Activated naive CD4-positive, alpha-beta T cell treated with anti-CD3 and anti-CD28 coated beads, Interleukin-2, amount 50 U/mL, for 16 hours (primary cell): ENCODE measurements at regions not wholly inside any gene's neighbourhood (a gene's known extent, or its start where the extent isn't known, plus 50 kb on each side); places are given as distances from the start of the nearest gene placed in this dataset.
"Not testable (repeated sequence)": the region's sequence is repeated elsewhere in the genome, so short reads cannot be mapped to it uniquely, and the experiment has no call there.

ENCODE experiments used
- DNase-seq: peaks from one replicate; pipeline ENCODE4 v3.0.0-alpha.2; 2020

DNA sequence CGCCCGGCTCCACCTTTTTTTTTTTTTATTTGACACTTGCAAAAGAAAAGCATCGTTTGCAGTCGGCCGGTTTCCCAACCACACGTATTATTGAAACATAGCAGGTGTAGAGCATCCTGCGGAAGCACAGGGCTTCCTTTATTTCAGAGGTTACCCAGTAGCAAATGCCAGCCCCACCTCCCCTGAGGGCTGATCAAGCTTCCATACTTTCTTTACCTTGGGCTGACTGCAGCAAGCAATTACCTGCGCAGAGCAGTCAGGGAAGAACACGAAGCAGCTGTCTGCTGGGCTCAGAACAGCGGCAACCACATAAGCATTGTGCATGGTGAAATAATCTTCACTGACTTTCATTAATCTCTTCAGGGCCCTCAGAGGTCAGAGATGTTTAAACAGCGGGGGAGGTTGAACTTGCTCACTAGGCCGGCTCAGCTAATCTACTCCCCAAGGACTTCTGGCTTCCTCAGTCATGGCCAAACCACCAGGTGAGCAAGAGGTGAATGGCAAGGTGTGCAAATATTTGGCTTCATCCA is 784.7 kb upstream of the AUTS2 start:
- no peak for DNase-seq

- no peak for DNase-seq
These were observed 781.8 kb upstream of the AUTS2 start for GRCh38 chr7:68816491-68816890.

- no peak for DNase-seq
These were observed 778.0 kb upstream of the AUTS2 start for GRCh38 chr7:68820321-68820720.

DNA sequence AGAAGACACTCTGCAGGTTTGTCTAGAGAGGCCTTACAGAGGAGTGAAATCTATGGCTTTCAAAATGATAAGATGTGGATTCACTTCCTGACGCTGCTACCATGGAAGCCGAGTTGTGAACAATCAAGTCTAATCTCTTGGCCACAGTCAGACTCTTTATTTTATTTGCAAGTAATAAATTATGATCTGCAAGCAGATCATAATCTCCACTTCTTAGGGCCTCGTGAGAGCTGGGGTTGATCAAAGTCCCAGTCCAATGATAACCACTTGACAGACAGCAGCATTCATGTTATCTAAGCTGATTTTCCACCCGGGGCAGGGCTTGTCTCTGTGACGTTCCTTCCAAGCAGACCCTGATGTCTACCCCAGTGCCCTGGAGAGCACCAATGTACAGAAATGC is 776.4 kb upstream of the AUTS2 start:
- DNase-seq: no peak

DNA sequence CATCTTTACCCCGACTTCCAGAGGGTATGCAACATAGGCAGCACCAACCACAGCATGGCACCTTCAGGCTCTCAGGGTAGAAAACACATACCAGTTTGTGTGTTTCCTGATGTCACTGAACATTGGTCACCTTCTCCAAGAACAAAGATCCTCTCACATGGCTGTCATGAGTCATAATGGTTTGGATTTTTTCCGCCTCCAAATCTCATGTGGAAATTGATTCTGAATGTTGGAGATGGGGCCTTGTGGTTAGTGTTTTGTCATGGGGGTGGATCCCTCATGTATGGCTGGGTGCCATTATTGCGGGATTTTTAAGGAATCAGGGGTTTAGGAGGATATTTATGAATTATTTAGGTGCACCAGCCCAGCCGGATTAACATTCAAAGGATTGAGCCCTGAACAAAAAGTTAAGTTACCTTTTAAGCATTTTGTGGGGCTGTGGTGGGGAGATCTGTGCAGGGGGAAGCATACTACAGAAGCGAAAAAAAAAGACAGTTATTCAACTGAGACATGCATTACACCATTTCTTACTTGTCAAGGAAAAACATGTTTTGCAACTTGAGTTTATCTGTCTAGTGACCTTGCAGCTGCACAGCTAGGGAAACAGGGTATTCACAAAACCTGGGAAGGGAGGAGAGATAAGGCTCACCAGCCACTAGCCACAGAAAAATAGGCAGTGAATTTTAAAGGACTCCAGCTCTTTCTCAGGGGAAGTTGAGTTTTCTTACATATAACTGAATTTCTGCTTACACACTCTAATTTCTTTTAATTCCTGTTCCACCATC is 774.1 kb upstream of the AUTS2 start:
- no peak for DNase-seq

DNA sequence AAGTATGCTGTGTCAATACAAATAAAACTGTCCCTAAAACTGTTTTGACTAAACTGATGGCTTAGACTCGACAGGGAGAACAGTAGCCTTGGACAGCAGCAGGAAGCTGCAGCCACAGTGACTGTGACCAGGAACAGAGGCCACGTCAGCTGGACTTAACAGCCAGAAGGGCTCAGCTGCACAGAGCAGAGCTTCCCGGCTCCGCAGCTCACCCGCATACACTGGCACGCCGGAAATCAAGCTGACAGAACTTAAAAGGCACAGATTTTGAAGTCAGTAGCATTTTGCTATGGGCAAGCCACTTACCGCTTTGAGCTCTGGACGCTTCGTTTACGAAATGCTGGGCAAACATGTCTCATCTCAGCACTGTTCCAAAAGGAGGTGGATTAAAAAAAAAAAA is 769.7 kb upstream of the AUTS2 start:
- no peak for DNase-seq

- no peak for DNase-seq
These were observed 764.9 kb upstream of the AUTS2 start for GRCh38 chr7:68833422-68833821.

DNA sequence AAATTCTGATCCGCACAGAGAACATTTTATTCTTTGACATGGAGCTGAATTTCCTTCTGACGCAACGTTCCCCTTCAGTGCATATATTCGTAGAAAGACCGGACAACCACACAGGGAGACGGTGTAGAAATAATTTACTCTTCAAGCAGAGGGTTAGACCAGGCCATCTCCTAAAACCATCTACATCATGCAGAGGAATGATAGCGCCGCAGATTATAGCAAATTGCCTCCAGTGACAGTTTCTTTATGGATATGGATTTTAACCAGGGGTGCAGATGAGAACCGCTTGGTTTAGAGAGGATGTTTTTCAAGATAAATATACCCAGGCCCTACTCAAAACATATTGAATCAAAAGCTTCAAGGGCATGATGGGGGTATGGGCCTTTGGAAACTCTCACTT is 759.3 kb upstream of the AUTS2 start:
- no peak for DNase-seq

DNA sequence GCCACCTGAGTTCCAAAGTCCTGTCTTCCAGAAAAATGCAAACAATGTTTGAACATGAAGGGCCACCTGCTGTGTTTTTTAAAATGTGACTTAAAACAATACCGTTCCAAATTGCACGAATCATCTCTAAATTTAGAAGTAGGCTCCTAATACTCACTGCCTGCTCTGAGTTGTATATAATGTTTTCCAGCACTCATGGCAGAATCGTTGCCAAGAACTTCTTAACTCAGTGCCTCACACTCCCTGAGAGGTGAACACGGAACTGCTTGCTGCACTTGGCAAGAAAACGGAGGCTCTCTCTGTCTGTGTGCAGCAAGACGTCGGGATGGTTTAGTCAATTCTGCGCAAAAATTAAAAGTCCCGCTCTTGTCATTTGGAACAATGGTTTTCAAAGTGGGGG is 757.3 kb upstream of the AUTS2 start:
- DNase-seq: no peak

GRCh38 chr7:68843985-68844384 is 754.3 kb upstream of the AUTS2 start:
- not testable (repeated sequence) for DNase-seq

- no peak for DNase-seq
These were observed 751.4 kb upstream of the AUTS2 start for GRCh38 chr7:68846811-68847325.

DNA sequence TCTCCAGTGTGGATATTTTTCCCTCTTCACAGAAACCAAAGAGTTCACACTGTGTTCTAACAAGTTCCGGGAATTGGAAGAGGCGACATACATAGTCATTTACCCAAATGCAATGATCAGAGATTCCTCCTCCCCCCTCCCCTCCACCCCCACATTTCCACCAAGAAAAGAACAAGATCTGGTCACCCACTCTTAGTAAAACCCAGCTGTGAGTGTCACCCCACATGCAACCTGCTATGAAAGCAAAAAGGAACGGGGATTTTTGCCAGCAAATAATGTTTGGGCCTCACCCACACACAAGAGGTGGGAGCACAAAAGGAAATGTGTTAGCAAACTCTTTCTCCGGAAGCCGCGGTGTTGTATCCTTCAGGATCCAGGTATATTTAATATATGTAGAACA is 745.0 kb upstream of the AUTS2 start:
- DNase-seq: no peak

DNA sequence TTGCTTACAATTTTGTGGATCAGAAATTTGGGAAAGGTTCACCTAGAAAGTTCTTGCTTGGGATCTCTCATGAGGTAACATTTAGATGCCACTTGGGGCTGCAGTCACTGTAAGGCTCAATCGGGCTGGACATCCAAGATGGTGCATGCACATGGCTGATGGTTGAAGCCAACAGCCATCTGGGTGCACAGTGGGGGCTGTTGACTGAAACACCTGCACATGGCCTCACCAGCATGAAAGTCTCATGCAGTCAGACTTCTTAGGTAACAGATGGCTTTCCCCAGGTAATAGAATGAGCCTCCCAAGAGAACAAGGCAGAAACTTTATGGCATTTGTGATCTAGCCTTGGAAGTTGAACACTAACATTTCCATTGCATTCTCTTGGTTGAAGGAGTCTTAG is 740.7 kb upstream of the AUTS2 start:
- DNase-seq: no peak

- no peak for DNase-seq
These were observed 739.8 kb upstream of the AUTS2 start for GRCh38 chr7:68858497-68858896.

DNA sequence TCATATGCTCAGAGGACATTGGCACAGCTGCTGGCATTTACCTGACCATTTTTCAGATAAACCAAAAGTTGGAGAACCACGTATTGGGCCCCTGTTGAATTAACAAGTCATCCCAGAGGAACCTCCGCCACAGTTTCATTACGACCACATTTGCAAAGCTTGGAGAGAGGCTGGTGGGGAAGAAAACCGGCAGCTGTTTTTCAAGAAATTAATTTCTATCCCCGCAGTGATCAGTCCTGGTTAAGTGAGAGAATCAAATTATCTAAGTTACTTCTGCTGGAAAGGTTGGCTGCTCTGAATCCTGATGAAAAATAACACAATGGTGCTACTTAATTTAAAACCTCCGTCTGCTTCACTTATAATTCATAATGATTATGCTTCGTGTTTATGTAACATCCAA is 737.1 kb upstream of the AUTS2 start:
- DNase-seq: no peak

- no peak for DNase-seq
These were observed 736.0 kb upstream of the AUTS2 start for GRCh38 chr7:68862261-68862660.

- no peak for DNase-seq
These were observed 735.5 kb upstream of the AUTS2 start for GRCh38 chr7:68862736-68863135.

DNA sequence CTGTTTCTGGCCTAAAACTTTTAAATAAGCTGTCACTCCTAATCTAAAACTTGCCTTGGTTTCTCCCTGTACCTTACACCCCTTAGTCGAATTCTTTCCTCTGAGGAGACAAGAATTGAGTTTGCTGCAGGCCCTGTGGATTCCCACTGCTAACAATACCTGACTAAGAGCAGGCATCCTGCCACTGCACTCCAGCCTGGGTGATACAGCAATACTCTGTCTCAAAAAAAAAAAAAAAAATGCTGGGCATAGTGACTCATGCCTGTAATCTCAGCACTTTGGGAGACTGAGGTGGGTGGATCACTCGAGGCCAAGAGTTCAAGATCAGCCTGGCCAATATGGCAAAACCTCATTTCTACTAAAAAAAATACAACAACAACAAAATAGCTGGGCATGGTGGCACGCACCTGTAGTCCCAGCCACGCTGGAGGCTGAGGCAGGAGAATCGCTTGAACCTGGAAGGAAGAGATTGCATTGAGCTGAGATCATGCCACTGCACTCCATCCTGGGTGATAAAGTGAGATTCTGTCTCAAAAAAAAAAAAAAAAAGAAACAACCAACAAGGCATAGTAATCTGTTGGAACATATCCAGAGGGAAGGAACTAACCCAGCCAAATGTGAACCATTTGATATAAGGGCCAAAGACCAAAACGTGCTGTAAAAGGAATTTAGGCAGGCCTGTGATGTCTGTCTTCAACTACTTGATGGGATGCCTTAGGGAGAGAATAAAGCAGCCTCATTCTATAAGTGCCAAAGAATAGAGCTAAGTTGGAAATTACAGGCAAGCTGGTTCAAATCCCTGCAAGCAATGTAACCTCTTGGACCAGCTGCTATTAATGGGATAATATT is 732.7 kb upstream of the AUTS2 start:
- DNase-seq: no peak

- DNase-seq: no peak
These were observed 732.1 kb upstream of the AUTS2 start for GRCh38 chr7:68866200-68866570.

DNA sequence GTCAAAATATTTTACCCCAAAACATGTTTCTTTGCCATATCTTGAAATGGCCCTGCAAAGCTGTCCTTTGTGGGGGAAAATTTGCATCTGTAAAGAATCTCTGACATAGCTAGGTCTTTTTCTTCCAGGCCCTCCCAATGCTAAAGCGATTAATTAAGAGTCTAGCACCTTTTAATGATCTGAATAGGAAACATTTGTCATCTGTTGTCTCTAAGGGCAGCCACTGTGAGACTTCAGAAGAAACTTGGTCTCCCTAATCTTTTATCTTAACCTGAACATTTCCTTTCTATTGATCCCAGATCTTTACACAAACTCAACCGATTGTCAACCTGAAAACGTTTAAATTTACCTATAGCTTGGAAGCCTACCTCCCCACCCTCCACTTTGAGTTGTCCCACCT is 731.6 kb upstream of the AUTS2 start:
- DNase-seq: not testable (repeated sequence)

DNA sequence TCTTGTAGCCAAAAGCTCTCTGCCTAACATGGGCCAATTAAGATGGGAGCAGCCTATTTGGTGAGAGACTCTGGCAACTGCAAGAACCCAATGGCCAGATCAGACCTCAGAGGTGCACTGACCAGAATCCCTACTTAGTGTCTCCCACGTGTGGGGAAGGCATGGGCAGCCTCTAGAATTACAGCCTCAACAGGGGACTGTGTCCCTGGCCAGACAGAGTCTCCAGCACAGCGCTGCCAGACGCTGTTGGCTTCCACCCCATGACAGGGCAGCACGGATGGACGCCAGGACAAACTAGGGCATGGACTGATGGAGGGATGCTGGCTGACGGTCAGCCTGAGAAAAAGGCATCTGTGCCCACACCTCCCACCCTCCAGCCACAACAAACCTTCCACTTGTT is 729.3 kb upstream of the AUTS2 start:
- no peak for DNase-seq

DNA sequence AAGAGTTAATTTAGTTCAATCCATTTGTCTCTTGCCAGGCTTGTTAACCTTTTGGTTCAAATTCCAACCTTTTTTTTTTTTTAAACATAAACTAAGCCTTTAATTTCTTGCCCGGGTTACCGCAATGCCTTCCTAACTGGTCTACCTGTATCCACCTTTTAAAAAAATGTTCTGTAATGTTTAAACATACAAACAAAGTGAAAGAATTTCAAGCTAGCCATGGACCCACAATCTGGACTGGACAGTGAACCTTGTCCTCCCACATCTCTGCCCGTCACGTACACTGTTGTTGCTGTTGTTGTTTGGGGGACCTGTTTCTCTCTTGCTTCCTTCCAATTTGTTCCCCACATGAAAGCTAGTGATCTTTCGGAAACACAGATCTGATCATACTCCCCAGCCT is 724.7 kb upstream of the AUTS2 start:
- DNase-seq: no peak

GRCh38 chr7:68875857-68876256 is 722.4 kb upstream of the AUTS2 start:
- DNase-seq: no peak

GRCh38 chr7:68887116-68887515 is 711.2 kb upstream of the AUTS2 start:
- DNase-seq: not testable (repeated sequence)
